GM13976 (cell line): ENCODE measurements at regions not wholly inside any gene's neighbourhood (a gene's known extent, or its start where the extent isn't known, plus 50 kb on each side); places are given as distances from the start of the nearest gene placed in this dataset.

Source experiments
- DNase-seq: peaks from one replicate; pipeline ENCODE4 v3.0.0; 2012; ENCODE audit warnings: low spot score
- CTCF ChIP-seq: IDR thresholded peaks from 2 replicates; pipeline ENCODE4 v1.5.1; 2012; ENCODE audit warnings: borderline replicate concordance, mild to moderate bottlenecking; ENCODE audit not compliant: insufficient read depth; ENCODE audit errors: extremely low read depth, missing control alignments, control extremely low read depth
- in situ Hi-C: fragments of 300-500 bp; cut with MboI; formaldehyde crosslinking; loops from one replicate; pipeline ENCODE4 v1.12.0; 2022; ENCODE audit warnings: low sequenced_read_pairs, mixed read lengths, inconsistent platforms; ENCODE audit not compliant: unreplicated experiment

GRCh38 chrX:99142745-99143144, 1267.3 kb downstream of the PCDH19 start:
- no peak for DNase-seq
- in situ Hi-C loops = no loop called here
- no peak for TF ChIP-seq CTCF

- TF ChIP-seq CTCF = no peak
- in situ Hi-C loops = no loop called here
- no peak for DNase-seq
Measured at GRCh38 chrX:99137488-99137887, 1272.6 kb downstream of the PCDH19 start.

GRCh38 chrX:99117011-99117410, 1293.1 kb downstream of the PCDH19 start:
- no peak for DNase-seq
- in situ Hi-C loops = no loop called here
- TF ChIP-seq CTCF = no peak

GRCh38 chrX:99095965-99096635, 1314.0 kb downstream of the PCDH19 start:
- in situ Hi-C loops = no loop called here
- no peak for DNase-seq
- TF ChIP-seq CTCF = no peak

- no peak for DNase-seq
- in situ Hi-C loops = no loop called here
- TF ChIP-seq CTCF = no peak
Measured at GRCh38 chrX:99091459-99091858, 1318.6 kb downstream of the PCDH19 start.

GRCh38 chrX:99078301-99078700, 1331.8 kb downstream of the PCDH19 start:
- no peak for DNase-seq
- no peak for TF ChIP-seq CTCF
- in situ Hi-C loops = no loop called here

- DNase-seq = no peak
- in situ Hi-C loops = no loop called here
- no peak for TF ChIP-seq CTCF
Measured at GRCh38 chrX:99077099-99077498, 1333.0 kb downstream of the PCDH19 start.
